ENCODE measurements at regions not wholly inside any gene's neighbourhood (a gene's known extent, or its start where the extent isn't known, plus 50 kb on each side); places are given as distances from the start of the nearest gene placed in this dataset.
"Not testable (repeated sequence)": the region's sequence is repeated elsewhere in the genome, so short reads cannot be mapped to it uniquely, and the experiment has no call there.

DNA sequence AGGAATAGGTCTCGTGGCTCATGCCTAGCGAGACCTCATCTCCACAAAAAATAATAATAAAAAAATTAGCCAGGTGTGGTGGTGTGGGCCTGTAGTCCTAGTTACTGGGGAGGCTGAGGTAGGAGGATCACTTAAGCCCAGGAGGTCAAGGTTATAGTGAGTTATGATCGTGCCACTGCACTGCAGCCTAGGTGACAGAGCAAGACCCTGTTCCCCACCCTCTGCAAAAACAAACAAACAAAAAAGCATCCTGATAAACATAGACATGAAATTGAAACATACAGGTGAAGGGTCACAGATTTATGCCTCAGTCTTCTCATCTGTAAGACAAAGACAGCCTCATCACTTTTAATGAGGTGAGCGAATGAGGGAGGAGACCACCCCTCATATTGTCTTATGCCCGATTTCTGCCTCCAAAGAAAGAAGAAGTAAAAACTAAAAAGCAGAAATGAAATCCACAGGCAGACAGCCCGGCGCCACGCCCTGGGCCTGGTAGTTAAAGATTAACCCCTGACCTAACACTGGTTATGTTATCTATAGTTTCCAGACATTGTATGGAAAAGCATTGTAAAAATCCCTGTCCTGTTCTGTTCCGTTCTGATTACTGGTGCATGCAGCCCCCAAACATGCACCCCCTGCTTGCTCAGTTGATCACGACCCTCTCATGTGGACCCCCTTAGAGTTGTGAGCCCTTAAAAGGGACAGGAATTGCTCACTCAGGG is 138.5 kb downstream of the OR2B2 start:
- not testable (repeated sequence) for DNase-seq (ENCODE audit: low read depth in 2 of 2)

DNA sequence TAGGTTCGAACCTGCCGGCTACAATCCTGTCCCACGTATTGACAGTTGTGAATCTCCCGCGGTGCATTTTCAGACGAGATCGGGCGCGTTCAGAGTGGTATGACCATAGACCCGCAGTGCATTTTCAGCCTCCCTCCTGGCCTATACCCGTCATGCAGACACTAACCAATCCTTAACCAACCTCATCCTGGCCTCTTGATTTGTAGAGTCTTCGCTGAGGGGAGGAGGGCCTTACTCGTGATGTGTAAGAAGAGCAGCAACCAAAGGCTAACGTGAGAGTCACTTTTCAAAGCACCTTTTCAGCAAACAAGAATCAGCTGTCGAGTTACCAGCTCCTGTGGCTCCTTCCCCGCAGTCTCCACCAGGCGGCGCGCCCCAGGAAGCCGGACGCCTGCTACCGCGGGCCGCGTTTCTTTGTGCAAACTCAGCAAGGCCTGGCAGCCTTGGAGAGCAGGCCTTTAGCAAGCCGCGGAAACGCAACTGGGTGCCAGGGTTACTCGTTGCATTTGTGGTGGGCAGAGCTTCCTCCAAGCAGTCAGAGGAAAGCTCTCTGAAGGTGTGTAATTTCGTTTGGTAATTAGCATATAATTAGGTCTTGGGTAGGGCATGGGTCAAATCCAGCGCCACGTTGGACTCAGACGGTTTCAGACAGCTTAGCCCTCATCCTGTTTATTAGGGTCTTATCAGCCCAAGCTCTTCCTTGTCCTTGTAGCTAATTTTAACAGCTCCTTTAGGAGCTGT is 139.8 kb downstream of the OR2B2 start:
- DNase-seq (ENCODE audit: low read depth in 2 of 2), result peak; percentile 79 to 85

DNA sequence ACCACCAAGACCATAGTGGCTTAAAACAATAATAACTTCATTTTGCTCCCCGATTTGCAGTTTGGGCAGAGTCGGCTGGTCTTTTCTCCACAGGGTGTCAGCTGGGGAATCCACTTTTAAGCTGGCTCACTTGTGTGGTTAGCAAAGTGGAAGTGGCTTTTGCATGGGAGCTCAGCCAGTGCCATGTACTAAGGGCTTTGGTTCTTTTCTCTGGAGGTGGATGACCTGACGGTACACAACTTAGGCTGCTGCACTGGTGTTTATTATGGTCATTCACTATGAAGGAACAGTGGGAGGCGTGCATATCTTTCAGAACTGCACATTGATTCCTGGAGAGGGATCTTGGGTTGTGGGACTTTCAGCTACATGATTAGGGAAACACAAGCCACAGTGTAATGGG is 141.0 kb downstream of the OR2B2 start:
- DNase-seq (ENCODE audit: low read depth in 2 of 2), result no peak

DNA sequence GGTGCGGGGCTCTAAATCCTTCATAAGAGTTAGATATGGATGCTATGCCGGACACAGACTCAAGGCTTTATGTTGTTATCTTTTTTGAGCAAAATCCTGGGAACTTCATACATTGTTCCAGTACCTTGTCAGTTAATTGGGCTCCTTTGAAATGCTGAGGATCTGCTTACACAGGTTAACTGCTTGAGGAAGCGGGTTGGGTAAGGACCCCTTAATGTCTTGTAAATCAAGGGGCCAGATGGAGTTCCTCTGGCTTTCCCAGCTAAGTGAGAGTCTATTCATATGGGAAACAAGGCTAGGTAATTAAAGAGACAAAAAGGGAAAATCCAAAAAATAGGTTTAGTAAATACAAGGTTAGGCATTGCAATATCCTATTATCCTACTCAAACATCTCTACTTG is 141.5 kb downstream of the OR2B2 start:
- DNase-seq (ENCODE audit: low read depth in 2 of 2), result no peak

DNA sequence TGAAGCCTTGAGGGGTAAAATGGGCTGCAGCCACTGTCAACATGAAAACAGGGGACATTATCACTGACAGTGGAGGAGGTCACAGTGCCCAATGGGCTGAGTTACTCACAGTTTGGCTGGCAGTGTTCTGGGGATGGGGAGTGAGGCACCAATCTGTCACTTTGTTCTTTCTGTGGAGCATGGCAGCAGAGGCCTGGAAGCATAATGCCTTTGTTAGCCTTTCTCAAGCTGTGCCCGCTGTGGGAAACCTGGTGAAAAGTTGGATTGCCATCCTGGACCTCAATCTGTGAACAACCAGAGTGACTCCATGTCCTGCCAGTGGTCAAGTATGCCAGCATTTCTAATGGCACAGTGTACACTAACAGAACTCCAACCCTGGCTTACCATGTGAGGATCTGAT is 143.6 kb downstream of the OR2B2 start:
- DNase-seq (ENCODE audit: low read depth in 2 of 2), result no peak

DNA sequence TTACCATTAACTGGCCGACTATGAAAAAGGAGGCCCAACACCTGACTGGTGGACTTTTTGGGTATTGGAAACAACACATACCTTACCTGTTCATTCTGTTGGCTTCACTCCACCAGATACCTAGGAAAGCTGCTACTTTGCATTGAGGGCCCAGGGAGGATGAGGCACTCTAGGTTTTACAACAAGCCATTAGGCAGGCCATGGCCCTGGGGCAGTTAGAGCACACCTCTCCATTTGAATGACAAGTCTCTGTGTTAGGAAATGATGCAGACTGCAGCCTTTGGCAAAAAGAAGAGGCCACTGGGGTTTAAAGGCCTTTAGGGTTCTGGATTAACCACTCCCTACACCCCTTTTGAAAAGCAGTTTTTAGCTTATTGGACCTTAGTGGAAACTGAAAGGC is 144.3 kb downstream of the OR2B2 start:
- DNase-seq (ENCODE audit: low read depth in 2 of 2), result no peak

DNA sequence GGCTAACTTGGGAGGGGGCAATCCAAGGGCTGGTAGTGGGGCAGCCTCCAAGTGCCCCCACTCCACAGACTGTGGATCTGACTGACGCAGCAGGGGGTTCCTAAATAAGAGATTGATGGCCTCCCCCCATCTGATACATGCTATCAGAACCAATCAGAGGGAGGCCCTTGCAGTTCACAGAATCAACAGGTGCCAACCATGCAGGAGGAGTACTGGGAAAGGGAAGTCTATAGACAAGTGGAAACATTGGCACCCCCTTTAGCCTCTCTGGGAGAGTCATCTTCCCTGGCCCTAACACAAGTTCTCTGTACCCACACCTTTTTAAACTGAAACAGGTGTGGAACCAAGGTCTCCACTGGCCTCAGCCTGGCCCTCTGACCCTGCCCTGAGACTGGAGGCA is 145.8 kb downstream of the OR2B2 start:
- no peak for DNase-seq (ENCODE audit: low read depth in 2 of 2)

DNA sequence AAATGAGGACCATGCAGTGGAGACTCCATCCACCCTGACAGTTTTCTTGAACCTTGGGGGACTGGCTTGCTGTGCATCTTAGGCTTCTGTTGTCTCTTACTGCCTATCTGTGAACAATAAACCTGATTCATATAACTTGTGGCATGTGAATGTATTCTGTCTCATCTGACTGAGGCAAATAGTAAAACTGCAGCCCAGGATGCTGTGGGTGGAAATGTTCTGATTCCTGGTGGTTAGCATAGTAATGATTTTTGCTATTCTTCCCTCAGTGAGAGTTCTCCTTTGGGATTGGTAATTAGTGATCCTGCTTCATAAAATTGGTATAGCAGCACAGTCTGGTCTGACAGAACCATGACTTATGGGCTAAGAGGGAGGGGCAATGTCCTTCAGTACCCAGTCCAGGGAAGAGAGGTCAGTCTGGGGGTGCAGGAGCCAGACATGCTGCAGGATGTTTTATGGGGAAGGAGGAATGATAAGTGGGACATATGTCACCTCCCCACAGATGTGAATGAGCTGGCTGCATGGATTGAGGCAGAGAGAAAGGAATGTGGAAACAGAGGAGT is 147.1 kb downstream of the OR2B2 start:
- DNase-seq (ENCODE audit: low read depth in 2 of 2), result no peak

DNA sequence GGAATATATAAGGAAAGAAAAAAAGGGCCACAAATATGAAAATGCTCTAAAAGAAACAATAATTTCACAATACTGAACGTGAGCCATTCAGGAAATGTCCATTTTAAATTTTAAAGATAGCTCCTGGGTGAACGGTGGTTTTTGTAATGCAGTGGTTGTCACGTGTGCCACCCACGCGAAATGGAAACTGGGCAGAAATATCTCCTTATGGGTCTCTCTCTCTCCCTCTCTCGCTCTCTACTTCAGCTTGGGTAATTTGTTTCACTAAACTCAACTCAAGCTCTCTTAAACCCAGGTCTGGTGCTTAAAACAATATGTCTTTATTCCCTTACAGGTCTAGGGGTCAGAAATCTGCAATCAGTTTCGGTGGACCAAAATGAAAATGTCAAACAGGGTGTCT is 150.8 kb downstream of the OR2B2 start:
- no peak for DNase-seq (ENCODE audit: low read depth in 2 of 2)

DNA sequence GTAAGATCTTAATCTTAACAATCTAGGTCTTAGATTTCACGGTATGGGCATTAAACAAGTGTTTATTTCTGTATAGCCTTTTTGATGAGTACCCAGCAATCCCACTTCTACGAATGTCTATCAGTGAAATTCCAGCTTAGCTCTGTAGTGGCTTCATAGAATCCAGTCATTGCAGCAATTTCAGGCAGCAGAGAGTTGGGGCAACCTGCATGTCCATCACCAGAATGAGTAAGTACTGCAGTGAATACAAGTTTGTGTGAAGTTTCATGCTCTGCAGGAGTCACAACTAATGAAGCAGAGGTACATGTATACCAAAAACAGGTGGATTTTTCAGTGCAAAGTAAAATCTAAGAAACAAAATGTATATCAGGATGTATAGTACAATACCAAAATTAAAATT is 151.7 kb downstream of the OR2B2 start:
- DNase-seq (ENCODE audit: low read depth in 2 of 2), result no peak

DNA sequence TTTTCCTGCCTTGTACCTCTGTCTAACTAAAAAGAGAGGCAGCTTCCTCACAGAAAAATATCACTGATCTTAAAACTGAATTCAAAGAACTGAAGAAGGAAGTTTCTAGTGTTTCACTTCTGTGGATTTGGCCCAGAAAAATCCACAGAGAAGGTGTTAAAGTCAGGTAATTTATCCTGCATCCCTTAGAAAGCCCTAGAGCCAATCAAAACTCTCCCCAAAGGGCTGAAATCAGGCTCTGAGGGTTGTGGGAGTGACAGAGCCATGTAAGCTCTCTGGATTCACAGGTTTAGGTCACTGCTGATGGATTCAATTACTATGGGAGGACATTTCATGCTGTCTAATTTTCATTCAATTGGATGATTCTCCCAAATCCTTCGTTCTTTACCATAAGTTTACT is 152.3 kb downstream of the OR2B2 start:
- no peak for DNase-seq (ENCODE audit: low read depth in 2 of 2)

DNA sequence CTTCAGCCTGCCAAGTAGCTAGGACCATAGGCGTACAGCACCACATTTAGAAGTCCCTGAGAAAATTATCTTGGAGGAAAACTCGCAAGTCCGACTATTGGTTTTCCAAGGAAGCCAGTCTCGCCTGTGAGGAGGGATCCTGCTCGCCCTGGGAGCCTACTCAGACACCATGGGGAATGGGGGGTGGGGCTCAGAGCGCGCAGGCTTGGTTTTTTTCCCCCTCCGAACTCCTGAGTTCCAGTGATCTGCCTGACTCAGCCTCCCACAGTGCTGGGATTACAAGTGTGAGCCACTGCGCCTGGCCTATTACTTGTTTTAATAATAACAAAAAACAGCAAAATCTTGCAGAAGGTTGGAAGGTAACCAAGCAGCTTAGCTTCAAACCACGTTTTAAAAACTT is 153.7 kb downstream of the OR2B2 start:
- no peak for DNase-seq (ENCODE audit: low read depth in 2 of 2)

DNA sequence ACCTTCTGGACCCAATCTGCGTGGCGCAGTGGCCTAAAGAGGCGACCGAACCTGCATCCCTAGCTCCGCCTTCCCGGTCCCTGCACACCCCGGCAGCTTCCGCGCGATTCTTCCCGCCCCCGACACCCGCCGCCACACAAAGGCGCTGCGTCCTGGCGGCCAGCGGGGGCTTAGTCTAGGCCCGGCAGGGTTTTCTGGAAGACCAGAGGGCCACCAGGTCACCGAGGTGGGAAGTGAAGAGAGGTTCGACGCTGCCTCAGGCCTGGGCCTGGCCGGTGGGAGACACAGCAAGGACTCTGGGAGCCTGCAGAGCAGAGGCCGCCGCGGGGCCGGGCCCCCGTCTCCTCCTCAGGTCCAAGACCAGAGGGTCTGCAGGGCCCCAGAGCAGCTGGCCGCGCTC is 154.9 kb downstream of the OR2B2 start:
- peak; percentile 42 to 52 for DNase-seq (ENCODE audit: low read depth in 2 of 2)

DNA sequence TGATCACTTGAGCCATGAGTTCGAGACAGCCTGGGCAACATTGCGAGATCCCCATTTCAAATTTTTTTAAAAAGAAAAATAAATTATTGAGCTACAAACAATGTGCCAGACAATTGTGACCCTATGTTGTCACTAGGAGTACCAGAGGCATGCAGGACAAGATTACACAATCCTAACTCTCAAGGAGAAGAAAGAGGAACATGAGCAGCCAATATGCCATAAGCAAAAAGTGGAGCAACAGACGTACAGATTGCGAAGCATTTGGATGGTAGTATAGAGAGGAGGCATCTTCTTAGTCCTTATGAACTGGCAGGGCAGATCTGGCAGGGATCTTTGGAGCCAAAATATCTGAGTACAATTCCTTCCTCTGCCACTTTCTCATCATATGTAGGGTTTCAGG is 156.4 kb downstream of the OR2B2 start:
- DNase-seq (ENCODE audit: low read depth in 2 of 2), result no peak

DNA sequence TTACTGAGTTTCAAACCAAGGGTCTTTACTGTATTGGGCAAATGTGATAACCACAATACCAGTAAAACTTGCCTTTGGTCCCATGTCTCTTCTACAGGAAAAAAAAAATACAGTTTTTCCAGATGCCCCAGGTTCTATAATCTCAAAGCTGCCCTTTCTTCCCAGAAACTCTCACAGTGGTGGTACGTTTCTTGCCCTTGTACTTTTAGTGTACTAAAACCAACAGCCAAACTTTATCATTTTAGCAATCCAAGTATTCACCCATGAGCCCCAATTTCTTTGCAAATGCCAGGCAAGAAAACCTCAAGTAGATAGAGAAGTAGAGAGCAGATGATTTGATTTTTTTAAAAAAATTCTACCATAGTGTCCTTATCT is 157.8 kb downstream of the OR2B2 start:
- no peak for DNase-seq (ENCODE audit: low read depth in 2 of 2)

DNA sequence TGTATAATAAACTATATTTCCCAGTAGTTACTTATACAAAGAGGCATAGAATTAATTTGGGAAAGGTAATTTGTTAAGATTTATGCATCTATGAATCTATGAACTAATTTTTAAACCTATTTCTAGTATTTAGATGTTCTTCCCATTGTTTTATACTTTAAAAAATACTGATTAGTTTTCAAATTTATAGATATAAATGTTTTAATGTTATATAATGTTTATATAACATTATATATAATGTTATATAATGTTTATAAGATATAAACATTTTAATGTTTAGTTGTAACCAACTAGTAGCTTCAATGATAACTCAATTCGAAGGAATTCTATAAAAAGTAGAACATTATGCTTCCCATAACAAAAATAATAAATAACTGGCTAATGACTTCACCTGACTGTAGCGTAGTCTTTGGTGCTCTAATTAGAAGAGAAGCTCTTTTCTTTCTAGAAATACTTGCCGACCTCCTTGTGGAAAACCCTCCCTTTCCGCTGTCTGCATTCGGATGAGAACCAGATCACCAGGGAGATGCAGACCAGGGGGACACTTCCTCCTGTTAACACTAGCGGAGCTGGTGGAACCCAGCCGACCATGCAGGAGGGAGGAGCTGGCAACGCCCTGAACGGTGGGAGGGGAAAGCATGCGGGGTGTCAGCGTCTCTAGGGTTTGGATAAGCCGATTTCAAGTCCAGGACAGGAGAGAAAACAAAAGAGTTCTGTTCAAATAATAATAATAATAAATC is 158.4 kb downstream of the OR2B2 start:
- DNase-seq (ENCODE audit: low read depth in 2 of 2), result peak; percentile 59 to 69

DNA sequence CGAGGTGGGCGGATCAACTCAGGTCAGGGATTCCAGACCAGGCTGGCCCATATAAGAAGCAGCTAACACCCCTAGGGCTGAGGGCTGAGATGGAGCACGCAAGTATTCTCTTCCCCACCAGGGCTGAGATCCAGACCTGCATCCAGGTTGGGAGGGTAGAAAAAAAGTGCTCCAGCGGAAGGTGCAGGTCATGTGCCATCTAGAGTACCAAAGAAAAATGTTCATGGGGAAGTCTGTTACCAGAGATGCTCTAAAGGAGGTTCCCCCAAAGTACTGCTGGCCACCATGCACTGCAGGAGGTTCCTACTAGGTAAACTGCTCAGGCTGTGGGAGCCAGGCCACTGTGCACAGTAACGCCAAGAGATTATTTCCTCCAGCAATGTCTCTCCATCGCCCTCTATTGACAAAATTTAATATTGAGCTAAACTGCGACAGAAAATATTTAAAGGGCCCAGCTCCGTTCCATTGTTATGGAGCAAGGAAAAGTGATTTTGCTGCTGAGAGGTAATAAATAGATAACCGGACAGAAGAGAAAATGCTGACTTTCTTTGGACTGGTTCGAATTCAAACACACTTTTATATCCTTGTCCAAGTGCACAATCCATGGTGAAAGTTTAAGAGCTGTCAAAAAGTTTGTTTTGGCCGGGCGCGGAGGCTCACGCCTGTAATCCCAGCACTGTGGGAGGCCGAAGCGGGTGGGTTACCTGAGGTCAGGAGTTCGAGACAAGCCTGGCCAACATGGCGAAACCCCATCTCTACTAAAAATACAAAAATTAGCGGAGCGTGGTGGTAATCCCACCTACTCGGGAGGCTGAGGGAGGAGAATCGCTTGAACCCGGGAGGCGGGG is 159.9 kb downstream of the OR2B2 start:
- DNase-seq (ENCODE audit: low read depth in 2 of 2), result no peak

DNA sequence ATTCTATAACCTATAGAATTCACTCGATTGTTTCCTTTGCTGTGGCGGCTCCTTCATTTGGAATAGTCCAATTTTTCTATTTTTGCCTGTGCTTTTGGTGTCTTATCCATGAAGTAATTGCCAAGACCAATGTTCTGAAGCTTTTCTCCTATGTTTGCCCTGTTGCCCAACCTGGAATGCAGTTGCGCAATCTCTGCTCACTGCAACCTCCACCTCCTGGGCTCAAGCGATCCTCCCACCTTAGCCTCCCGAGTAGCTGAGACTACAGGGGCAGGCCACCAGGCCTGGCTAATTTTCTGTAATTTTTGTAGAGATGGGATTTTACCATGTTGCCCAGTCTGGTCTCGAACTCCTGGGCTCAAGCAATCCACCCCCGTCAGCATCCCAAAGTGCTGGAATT is 163.5 kb downstream of the OR2B2 start:
- DNase-seq (ENCODE audit: low read depth in 2 of 2), result no peak

DNA sequence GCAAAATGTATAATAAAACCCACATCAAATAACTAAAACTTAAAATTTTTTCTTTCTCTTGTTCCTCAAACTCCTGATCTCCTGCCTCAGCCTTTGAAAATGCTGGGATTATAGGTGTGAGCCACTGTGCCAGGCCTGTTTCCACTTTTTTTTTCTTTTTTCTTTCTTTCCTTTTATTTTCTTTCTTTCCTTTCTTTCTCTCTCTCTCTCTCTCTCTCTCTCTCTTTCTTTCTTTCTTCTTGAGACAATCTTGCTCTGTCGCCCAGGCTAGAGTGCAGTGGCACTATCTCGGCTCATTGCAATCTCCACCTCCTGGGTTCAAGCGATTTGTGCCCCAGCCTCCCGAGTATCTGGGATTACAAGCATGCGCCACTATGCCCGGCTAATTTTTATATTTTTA is 164.6 kb downstream of the OR2B2 start:
- no peak for DNase-seq (ENCODE audit: low read depth in 2 of 2)

DNA sequence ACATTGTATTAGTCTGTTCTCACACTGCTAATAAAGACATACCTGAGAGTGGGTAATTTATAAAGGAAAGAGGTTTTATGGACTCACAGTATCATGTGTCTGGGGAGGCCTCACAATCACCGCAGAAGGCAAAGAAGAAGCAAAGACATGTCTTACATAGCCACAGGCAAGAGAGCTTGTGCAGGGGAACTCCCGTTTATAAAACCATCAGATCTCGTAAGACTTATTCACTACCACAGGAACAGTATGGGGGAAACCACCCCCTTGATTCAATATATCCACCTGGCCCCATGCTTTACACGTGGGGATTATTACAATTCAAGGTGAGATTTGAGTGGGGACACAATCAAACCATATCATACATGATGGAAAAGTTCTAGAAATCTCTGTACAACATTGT is 165.3 kb downstream of the OR2B2 start:
- not testable (repeated sequence) for DNase-seq (ENCODE audit: low read depth in 2 of 2)

DNA sequence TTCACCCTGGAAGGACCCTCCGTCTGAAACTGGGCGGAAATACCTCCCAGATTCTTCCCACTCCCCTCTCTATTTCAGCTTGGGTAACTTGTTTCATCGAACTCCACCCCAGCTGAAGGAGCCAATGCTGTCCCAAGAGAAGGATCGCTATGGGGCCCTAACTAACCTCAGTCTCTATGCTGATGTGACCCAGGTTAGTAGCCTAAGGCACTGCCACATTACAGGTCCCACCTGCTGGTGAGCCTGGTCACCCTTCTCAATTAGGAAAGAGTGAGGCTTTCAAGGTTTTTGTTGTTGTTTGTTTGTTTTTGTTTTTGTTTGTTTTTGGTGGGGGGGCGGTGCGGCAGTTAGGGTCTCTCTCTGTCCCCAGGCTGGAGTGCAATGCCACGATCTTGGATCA is 168.4 kb downstream of the OR2B2 start:
- no peak for DNase-seq (ENCODE audit: low read depth in 2 of 2)

All from activated CD4-positive, alpha-beta T cell treated with anti-CD3 and anti-CD28 coated beads for 24 hours (primary cell).